ENCODE measurements at regions not wholly inside any gene's neighbourhood (a gene's known extent, or its start where the extent isn't known, plus 50 kb on each side); places are given as distances from the start of the nearest gene placed in this dataset.

DNA sequence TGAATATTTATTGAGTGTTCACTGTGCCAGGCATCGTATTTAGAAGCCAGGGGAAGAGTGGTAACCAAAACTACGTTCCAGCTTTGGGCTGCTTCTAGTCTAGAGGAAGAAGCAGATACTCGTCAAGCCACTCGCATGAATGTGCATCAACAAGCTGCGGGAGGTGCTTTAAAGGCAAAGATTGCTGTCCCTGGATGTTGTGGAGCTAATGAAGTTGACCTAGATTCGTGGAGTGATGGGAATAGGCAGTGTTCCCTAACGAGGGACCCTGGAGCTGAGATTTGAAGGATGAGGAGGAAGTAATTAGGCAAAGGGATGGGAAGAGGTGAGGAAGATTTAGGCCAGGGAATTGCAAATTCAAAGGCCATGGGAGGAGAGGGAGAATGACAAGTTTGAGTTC, 118.9 kb downstream of the TMEM170B start:
- Histone ChIP-seq H3K27me3 (no peaks in the 10 kb centered on the region), H3K36me3 (no peaks in the 10 kb centered on the region), H3K4me3 (no peak overlapping the region), H3K9me3 (no peaks in the 10 kb centered on the region), H3K4me1 (peaks cover 4 to 36% (median 13%) of the 10 kb centered on the region in 3 donors), H3K27ac (peak overlapping the region in 1 of 4 donors; percentile 14)
- intact Hi-C loops (cut with DNase I): loop anchor here (5.0 kb wide), 1 partner anchor 576 kb away; no protein-coding TSS in a partner anchor
- TF ChIP-seq, protein P1, sequence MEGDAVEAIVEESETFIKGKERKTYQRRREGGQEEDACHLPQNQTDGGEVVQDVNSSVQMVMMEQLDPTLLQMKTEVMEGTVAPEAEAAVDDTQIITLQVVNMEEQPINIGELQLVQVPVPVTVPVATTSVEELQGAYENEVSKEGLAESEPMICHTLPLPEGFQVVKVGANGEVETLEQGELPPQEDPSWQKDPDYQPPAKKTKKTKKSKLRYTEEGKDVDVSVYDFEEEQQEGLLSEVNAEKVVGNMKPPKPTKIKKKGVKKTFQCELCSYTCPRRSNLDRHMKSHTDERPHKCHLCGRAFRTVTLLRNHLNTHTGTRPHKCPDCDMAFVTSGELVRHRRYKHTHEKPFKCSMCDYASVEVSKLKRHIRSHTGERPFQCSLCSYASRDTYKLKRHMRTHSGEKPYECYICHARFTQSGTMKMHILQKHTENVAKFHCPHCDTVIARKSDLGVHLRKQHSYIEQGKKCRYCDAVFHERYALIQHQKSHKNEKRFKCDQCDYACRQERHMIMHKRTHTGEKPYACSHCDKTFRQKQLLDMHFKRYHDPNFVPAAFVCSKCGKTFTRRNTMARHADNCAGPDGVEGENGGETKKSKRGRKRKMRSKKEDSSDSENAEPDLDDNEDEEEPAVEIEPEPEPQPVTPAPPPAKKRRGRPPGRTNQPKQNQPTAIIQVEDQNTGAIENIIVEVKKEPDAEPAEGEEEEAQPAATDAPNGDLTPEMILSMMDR (IDR thresholded peaks at IDR 0.05): no peak
- no peak for TF ChIP-seq POLR2A (IDR thresholded peaks at IDR 0.05)
- DNase-seq: no peak
- 74 to 88% methylated on average over 7 of the region's 7 CpGs for WGBS, 2 donors

DNA sequence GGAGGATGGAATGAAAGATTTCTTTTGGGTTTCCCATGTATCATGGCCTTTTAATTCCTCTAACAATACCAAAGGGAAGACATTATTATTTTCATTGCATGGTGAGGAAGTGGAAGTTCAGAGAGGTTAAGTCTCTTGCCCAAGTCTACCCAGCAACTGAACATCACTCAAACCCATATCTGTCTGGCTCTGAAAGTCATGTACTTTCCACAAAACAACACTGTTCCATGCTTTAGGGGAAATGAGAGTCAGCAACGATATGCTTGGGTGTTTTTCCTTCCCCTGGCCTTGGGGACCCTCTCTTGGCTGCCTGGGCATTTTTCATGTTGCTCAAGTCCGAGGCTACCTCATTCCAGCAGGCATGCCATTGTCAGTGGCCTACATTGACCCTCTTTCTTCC, 118.8 kb downstream of the ADTRP start:
- H3K27ac ChIP-seq: no peak overlapping the region
- WGBS, 2 donors: 59 to 78% methylated on average over 2 of the region's 2 CpGs
- H3K9me3 ChIP-seq: no peaks in the 10 kb centered on the region
- H3K27me3 ChIP-seq: no peaks in the 10 kb centered on the region
- H3K36me3 ChIP-seq: no peaks in the 10 kb centered on the region
- H3K4me3 ChIP-seq: no peak overlapping the region
- TF ChIP-seq, protein P1 (IDR thresholded peaks at IDR 0.05): no peak
- TF ChIP-seq POLR2A (IDR thresholded peaks at IDR 0.05): no peak
- no peak for DNase-seq
- intact Hi-C loops (cut with DNase I): loop anchor here (5.0 kb wide), 1 partner anchor 573 kb away; no protein-coding TSS in a partner anchor
- peaks cover 4 to 19% (median 10%) of the 10 kb centered on the region in 3 donors for H3K4me1 ChIP-seq

DNA sequence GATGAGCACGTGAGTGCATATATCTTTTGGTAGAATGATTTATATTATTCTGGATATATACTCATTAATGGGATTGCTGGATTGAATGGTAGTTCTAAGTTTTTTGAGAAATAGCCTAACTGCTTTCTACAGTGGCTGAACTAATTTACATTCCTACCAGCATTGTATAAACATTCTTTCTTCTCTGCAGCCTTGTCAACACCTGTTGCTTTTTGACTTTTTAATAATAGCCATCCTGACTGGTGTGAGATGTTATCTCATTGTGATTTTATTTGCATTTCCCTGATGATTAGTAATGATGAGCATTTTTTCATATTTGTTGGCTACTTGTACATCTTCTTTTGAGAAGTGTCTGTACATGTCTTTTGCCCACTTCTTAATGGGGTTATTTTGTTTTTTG, 116.3 kb downstream of the ADTRP start:
- no peak for DNase-seq
- intact Hi-C loops (cut with DNase I): no loop called here
- H3K27me3 ChIP-seq: no peaks in the 10 kb centered on the region
- H3K36me3 ChIP-seq: no peaks in the 10 kb centered on the region
- H3K4me3 ChIP-seq: no peak overlapping the region
- H3K27ac ChIP-seq: no peak overlapping the region
- peaks cover 0 to 6% (median 0%) of the 10 kb centered on the region in 3 donors for H3K4me1 ChIP-seq
- 83 to 90% methylated on average over 1 of the region's 1 CpG for WGBS, 2 donors
- H3K9me3 ChIP-seq: no peaks in the 10 kb centered on the region
- TF ChIP-seq, protein P1 (IDR thresholded peaks at IDR 0.05): no peak

DNA sequence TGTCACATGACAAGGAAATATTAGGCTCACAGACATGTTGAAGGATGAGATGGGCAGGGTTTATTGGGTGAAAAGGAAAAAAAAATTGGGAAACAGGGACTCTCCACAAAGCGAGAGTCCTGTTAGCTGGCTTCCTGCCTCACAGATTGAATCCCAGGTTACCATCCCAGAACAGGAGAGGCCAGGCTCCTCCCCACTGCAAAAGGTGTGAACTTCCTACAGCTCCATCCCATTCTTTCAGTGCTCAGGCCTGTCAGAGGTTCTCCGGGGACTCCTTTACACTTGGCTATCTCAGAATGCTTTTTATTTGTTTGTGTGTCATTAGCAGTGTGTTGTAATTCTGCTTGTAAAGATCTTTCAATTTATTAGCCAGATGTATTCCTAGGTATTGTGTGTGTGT, 115.1 kb downstream of the ADTRP start:
- H3K27ac ChIP-seq: no peak overlapping the region
- H3K4me3 ChIP-seq: no peak overlapping the region
- peaks cover 0 to 15% (median 0%) of the 10 kb centered on the region in 3 donors for H3K4me1 ChIP-seq
- H3K27me3 ChIP-seq: no peaks in the 10 kb centered on the region
- no peaks in the 10 kb centered on the region for H3K36me3 ChIP-seq
- 90 to 92% methylated on average over 2 of the region's 2 CpGs for WGBS, 2 donors
- no peak for DNase-seq
- no peak for TF ChIP-seq POLR2A (IDR thresholded peaks at IDR 0.05)
- TF ChIP-seq, protein P1 (IDR thresholded peaks at IDR 0.05): no peak
- H3K9me3 ChIP-seq: no peaks in the 10 kb centered on the region
- intact Hi-C loops (cut with DNase I): no loop called here

Small RNAs in the stretch of these regions (small RNA-seq; reads per million reads assigned to genes)
- gene RF00017: 0 reads per million in 4 donors
